HCT116 (cell line): ENCODE measurements at regions not wholly inside any gene's neighbourhood (a gene's known extent, or its start where the extent isn't known, plus 50 kb on each side); places are given as distances from the start of the nearest gene placed in this dataset.

Source experiments
- ATAC-seq: fragments of 200-7000 bp; cut with Tn5 transposase; 2 replicates; pipeline ENCODE4 v1.9.1; 2020; ENCODE audit warnings: mild to moderate bottlenecking, moderate library complexity
- BruUV-seq: library from RNA; stranded (reverse); fragments of 400-500 nt; replicated peaks from 2 replicates; lab custom pipeline; 2021; lab: Mats Ljungman, UMichigan
- CTCF ChIA-PET: fragments of 300-600 bp; sonication (Branson Sonifier 250); formaldehyde crosslinking; loops from one replicate; lab custom pipeline; 2021; ENCODE audit warnings: antibody characterized with exemption; lab: Charles Lee
- POLR2A ChIA-PET: fragments of 300-600, 350-600 bp; sonication (Branson Sonifier 250); formaldehyde crosslinking; loops from one replicate; lab custom pipeline; 2021; ENCODE audit warnings: antibody characterized with exemption; lab: Charles Lee
- RAD21 ChIA-PET, 2 experiments: fragments of 300-600 bp; sonication (Branson Sonifier 250); formaldehyde crosslinking; loops; one replicate each; lab custom pipeline; 2023; ENCODE audit warnings: low total read pairs in 2 of 2; ENCODE audit not compliant: uncharacterized antibody in 2 of 2, unreplicated experiment in 2 of 2, low non-redundant PET in 1 of 2; lab: Charles Lee
- DNase-seq: peaks from one replicate; pipeline ENCODE4 v3.0.0-alpha.2; 2010; ENCODE audit warnings: low read depth, low spot score
- H2AFZ ChIP-seq: fragments of 200-600 bp; shearing (Covaris generic), sonication (generic); 2 replicates; pipeline ENCODE4 v1.6.1; 2017; ENCODE audit warnings: low read depth, mixed run types, mixed read lengths, antibody characterized with exemption, low read length; ENCODE audit not compliant: poor library complexity, severe bottlenecking
- H3K27ac ChIP-seq: 2 replicates; pipeline ENCODE4 v1.5.1; 2012; ENCODE audit warnings: low read depth, low read length
- H3K27me3 ChIP-seq: fragments of 200-600 bp; sonication (generic); 2 replicates; pipeline ENCODE4 v1.6.1; 2016; ENCODE audit warnings: mixed run types, low read length, mixed read lengths; ENCODE audit not compliant: insufficient read depth
- H3K36me3 ChIP-seq, 2 experiments: fragments of 200-500 bp in 1 of 2; fragments of 200-600 bp in 1 of 2; sonication (Bioruptor generic) in 1 of 2; sonication (generic) in 1 of 2; 2 replicates each; pipeline versions ENCODE4 v1.5.1 to v1.6.1; 2014 to 2016; ENCODE audit warnings: low read length in 2 of 2, inconsistent platforms in 1 of 2, mixed read lengths in 1 of 2, mixed run types in 1 of 2; ENCODE audit not compliant: insufficient read depth in 2 of 2, control insufficient read depth in 1 of 2
- H3K4me1 ChIP-seq, 2 experiments: fragments of 200-600 bp in 1 of 2; sonication (generic) in 1 of 2; 2 replicates each; pipeline versions ENCODE4 v1.5.1 to v1.6.1; 2012 to 2017; ENCODE audit warnings: low read length in 2 of 2, inconsistent platforms in 1 of 2, mild to moderate bottlenecking in 1 of 2, mixed read lengths in 1 of 2, mixed run types in 1 of 2, moderate library complexity in 1 of 2; ENCODE audit not compliant: insufficient read depth in 2 of 2, control insufficient read depth in 1 of 2
- H3K4me2 ChIP-seq: fragments of 200-600 bp; sonication (generic); 2 replicates; pipeline ENCODE4 v1.6.1; 2017; ENCODE audit warnings: mixed run types, low read length, mixed read lengths
- H3K4me3 ChIP-seq, 2 experiments: fragments of 200-600 bp in 1 of 2; sonication (generic) in 1 of 2; replicated peaks in 1 of 2; 2 replicates each; pipeline ENCODE4 v1.5.1; 2011 to 2016; ENCODE audit warnings: low read length in 2 of 2, control low read depth in 1 of 2, low read depth in 1 of 2, mild to moderate bottlenecking in 1 of 2, mixed read lengths in 1 of 2, mixed run types in 1 of 2
- H3K79me2 ChIP-seq: fragments of 200-600 bp; sonication (generic); 2 replicates; pipeline ENCODE4 v1.6.1; 2017; ENCODE audit warnings: mild to moderate bottlenecking, mixed run types, low read length, moderate library complexity, mixed read lengths; ENCODE audit not compliant: insufficient read depth
- H3K9ac ChIP-seq: fragments of 200-600 bp; sonication (generic); 2 replicates; pipeline ENCODE4 v1.6.1; 2016; ENCODE audit warnings: low read length, mixed read lengths
- H3K9me2 ChIP-seq: fragments of 200-600 bp; sonication (generic), shearing (Covaris generic); 2 replicates; pipeline ENCODE4 v1.6.1; 2017; ENCODE audit warnings: mixed run types, mild to moderate bottlenecking, moderate library complexity; ENCODE audit not compliant: insufficient read depth
- H3K9me3 ChIP-seq, 2 experiments: fragments of 200-500 bp in 1 of 2; fragments of 200-600 bp in 1 of 2; sonication (Bioruptor generic) in 1 of 2; sonication (generic) in 1 of 2; 2 replicates each; pipeline ENCODE4 v1.6.1; 2014 to 2017; ENCODE audit warnings: low read length in 2 of 2, mixed read lengths in 2 of 2, inconsistent platforms in 1 of 2, low read depth in 1 of 2, mild to moderate bottlenecking in 1 of 2, mixed run types in 1 of 2, moderate library complexity in 1 of 2; ENCODE audit not compliant: control insufficient read depth in 1 of 2, insufficient read depth in 1 of 2
- H4K20me1 ChIP-seq: fragments of 200-600 bp; sonication (generic), shearing (Covaris generic); 2 replicates; pipeline ENCODE4 v1.6.1; 2017; ENCODE audit warnings: mixed run types, mild to moderate bottlenecking, moderate library complexity; ENCODE audit not compliant: insufficient read depth
- EGR1 ChIP-seq: IDR thresholded peaks from 2 replicates; pipeline ENCODE4 v1.6.1; 2012; ENCODE audit warnings: low read depth
- ELF1 ChIP-seq: IDR thresholded peaks from 2 replicates; pipeline ENCODE4 v1.6.1; 2012; ENCODE audit warnings: low read depth, borderline replicate concordance
- EZH2 ChIP-seq: fragments of 200-600 bp; sonication (generic); IDR thresholded peaks from 2 replicates; pipeline ENCODE4 v1.6.1; 2017; ENCODE audit warnings: antibody characterized with exemption, mixed run types
- FOSL1 ChIP-seq: IDR thresholded peaks from 2 replicates; pipeline ENCODE4 v1.6.1; 2012; ENCODE audit warnings: low read depth
- POLR2A ChIP-seq: IDR thresholded peaks from 2 replicates; pipeline ENCODE4 v1.7.0; 2011; ENCODE audit warnings: borderline replicate concordance; ENCODE audit not compliant: insufficient read depth, insufficient read length; ENCODE audit errors: extremely low read depth
- POLR2AphosphoS5 ChIP-seq: IDR thresholded peaks from 2 replicates; pipeline ENCODE4 v1.6.1; 2011; ENCODE audit warnings: mild to moderate bottlenecking, low read depth, low read length, moderate library complexity
- RAD21 ChIP-seq: IDR thresholded peaks from 2 replicates; pipeline ENCODE4 v1.6.1; 2012; ENCODE audit warnings: low read depth, mild to moderate bottlenecking
- SRF ChIP-seq: IDR thresholded peaks from 2 replicates; pipeline ENCODE4 v1.6.1; 2012; ENCODE audit warnings: low read depth
- TCF7L2 ChIP-seq: IDR thresholded peaks from 2 replicates; pipeline ENCODE4 v1.7.0; 2011; ENCODE audit warnings: borderline replicate concordance, inconsistent platforms; ENCODE audit not compliant: insufficient read depth, insufficient read length; ENCODE audit errors: extremely low read depth
- ZFX ChIP-seq: fragments of 450-650 bp; IDR thresholded peaks from 2 replicates; pipeline ENCODE4 v1.6.1; 2017
- ZNF274 ChIP-seq: fragments of 200-500 bp; sonication (Bioruptor generic); IDR thresholded peaks from 2 replicates; pipeline ENCODE4 v1.6.1; 2014; ENCODE audit warnings: mild to moderate bottlenecking, low read depth, low read length, inconsistent platforms
- intact Hi-C: fragments of 100-400 bp; cut with micrococcal nuclease; formaldehyde crosslinking; loops from 2 replicates; pipeline ENCODE4 v1.10.0; 2022
- TF ChIP-seq, protein P1 (sequence below): IDR thresholded peaks from 2 replicates; pipeline ENCODE4 v1.6.1; 2012
- TF ChIP-seq, protein P2 (sequence below): IDR thresholded peaks from 2 replicates; pipeline ENCODE4 v1.6.1; 2012; ENCODE audit warnings: low read depth
- TF ChIP-seq, protein P3 (sequence below): IDR thresholded peaks from 2 replicates; pipeline ENCODE4 v1.6.1; 2012
- TF ChIP-seq, protein P4 (sequence below): IDR thresholded peaks from 2 replicates; pipeline ENCODE4 v1.6.1; 2011; ENCODE audit warnings: mild to moderate bottlenecking, low read length, moderate library complexity; ENCODE audit not compliant: insufficient replicate concordance; ENCODE audit errors: extremely low read depth
- TF ChIP-seq, protein P5 (sequence below), 3 experiments: fragments of 200-600 bp in 1 of 3; sonication (generic) in 1 of 3; IDR thresholded peaks in 2 of 3; conservative IDR thresholded peaks in 1 of 3; 2 replicates each; pipeline ENCODE4 v1.5.1; 2012 to 2017; ENCODE audit warnings: low read depth in 2 of 3, low read length in 2 of 3, antibody characterized with exemption in 1 of 3, borderline replicate concordance in 1 of 3, control low read depth in 1 of 3, mild to moderate bottlenecking in 1 of 3, mixed read lengths in 1 of 3, mixed run types in 1 of 3, moderate library complexity in 1 of 3; ENCODE audit not compliant: insufficient read depth in 1 of 3

DNA sequence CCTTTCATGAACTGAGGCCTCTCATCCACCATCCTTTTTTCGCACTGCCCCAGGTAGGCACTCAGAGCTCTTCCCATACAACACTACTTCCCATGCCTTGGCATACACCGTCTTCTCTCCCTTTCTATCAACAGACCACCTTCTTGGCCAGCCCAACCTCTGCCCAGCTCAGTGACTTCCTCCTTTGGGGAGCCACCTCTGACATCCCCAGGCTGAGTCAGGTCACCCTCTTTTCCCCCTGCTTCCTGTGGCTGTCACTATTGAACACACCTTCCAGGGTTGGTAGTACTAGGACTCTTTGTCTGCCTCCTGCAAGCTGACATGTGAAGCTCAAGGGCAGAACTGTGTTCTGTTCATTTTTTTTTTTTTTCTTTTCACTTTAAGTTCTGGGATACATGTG lies 283.2 kb downstream of the SETD4 start:
- intact Hi-C loops: no loop called here
- H3K27me3 ChIP-seq: no peaks in the 10 kb centered on the region
- H2AFZ ChIP-seq: no peak overlapping the region
- POLR2A ChIA-PET: no interaction called here
- H3K4me1 ChIP-seq: peaks cover 0 to 4% of the 10 kb centered on the region in 2 experiments; a peak in 1 of 4 replicates
- no peak for TF ChIP-seq EZH2
- TF ChIP-seq POLR2A: no peak
- TF ChIP-seq ZNF274: no peak
- no peak for TF ChIP-seq POLR2AphosphoS5
- TF ChIP-seq, protein P1, sequence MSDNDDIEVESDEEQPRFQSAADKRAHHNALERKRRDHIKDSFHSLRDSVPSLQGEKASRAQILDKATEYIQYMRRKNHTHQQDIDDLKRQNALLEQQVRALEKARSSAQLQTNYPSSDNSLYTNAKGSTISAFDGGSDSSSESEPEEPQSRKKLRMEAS: no peak
- TF ChIP-seq ZFX: no peak
- TF ChIP-seq RAD21: no peak
- TF ChIP-seq ELF1: no peak
- no peak for TF ChIP-seq TCF7L2
- no peak for TF ChIP-seq FOSL1
- TF ChIP-seq, protein P2, sequence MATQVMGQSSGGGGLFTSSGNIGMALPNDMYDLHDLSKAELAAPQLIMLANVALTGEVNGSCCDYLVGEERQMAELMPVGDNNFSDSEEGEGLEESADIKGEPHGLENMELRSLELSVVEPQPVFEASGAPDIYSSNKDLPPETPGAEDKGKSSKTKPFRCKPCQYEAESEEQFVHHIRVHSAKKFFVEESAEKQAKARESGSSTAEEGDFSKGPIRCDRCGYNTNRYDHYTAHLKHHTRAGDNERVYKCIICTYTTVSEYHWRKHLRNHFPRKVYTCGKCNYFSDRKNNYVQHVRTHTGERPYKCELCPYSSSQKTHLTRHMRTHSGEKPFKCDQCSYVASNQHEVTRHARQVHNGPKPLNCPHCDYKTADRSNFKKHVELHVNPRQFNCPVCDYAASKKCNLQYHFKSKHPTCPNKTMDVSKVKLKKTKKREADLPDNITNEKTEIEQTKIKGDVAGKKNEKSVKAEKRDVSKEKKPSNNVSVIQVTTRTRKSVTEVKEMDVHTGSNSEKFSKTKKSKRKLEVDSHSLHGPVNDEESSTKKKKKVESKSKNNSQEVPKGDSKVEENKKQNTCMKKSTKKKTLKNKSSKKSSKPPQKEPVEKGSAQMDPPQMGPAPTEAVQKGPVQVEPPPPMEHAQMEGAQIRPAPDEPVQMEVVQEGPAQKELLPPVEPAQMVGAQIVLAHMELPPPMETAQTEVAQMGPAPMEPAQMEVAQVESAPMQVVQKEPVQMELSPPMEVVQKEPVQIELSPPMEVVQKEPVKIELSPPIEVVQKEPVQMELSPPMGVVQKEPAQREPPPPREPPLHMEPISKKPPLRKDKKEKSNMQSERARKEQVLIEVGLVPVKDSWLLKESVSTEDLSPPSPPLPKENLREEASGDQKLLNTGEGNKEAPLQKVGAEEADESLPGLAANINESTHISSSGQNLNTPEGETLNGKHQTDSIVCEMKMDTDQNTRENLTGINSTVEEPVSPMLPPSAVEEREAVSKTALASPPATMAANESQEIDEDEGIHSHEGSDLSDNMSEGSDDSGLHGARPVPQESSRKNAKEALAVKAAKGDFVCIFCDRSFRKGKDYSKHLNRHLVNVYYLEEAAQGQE: no peak
- TF ChIP-seq, protein P3, sequence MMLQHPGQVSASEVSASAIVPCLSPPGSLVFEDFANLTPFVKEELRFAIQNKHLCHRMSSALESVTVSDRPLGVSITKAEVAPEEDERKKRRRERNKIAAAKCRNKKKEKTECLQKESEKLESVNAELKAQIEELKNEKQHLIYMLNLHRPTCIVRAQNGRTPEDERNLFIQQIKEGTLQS: no peak
- TF ChIP-seq, protein P4, sequence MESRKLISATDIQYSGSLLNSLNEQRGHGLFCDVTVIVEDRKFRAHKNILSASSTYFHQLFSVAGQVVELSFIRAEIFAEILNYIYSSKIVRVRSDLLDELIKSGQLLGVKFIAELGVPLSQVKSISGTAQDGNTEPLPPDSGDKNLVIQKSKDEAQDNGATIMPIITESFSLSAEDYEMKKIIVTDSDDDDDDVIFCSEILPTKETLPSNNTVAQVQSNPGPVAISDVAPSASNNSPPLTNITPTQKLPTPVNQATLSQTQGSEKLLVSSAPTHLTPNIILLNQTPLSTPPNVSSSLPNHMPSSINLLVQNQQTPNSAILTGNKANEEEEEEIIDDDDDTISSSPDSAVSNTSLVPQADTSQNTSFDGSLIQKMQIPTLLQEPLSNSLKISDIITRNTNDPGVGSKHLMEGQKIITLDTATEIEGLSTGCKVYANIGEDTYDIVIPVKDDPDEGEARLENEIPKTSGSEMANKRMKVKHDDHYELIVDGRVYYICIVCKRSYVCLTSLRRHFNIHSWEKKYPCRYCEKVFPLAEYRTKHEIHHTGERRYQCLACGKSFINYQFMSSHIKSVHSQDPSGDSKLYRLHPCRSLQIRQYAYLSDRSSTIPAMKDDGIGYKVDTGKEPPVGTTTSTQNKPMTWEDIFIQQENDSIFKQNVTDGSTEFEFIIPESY: no peak
- TF ChIP-seq EGR1: no peak
- no peak for TF ChIP-seq SRF
- TF ChIP-seq, protein P5, sequence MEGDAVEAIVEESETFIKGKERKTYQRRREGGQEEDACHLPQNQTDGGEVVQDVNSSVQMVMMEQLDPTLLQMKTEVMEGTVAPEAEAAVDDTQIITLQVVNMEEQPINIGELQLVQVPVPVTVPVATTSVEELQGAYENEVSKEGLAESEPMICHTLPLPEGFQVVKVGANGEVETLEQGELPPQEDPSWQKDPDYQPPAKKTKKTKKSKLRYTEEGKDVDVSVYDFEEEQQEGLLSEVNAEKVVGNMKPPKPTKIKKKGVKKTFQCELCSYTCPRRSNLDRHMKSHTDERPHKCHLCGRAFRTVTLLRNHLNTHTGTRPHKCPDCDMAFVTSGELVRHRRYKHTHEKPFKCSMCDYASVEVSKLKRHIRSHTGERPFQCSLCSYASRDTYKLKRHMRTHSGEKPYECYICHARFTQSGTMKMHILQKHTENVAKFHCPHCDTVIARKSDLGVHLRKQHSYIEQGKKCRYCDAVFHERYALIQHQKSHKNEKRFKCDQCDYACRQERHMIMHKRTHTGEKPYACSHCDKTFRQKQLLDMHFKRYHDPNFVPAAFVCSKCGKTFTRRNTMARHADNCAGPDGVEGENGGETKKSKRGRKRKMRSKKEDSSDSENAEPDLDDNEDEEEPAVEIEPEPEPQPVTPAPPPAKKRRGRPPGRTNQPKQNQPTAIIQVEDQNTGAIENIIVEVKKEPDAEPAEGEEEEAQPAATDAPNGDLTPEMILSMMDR (IDR thresholded peaks at IDR 0.05 in 2 of 3, conservative IDR thresholded peaks at IDR 0.05 in 1 of 3; ENCODE audit: borderline replicate concordance in 1 of 3, insufficient read depth in 1 of 3, low read depth in 2 of 3, low read length in 2 of 3): no peak
- no peaks in the 10 kb centered on the region for H3K9me2 ChIP-seq
- RAD21 ChIA-PET: no interaction called here
- H3K4me3 ChIP-seq: no peak overlapping the region
- no peaks in the 10 kb centered on the region for H3K79me2 ChIP-seq
- ATAC-seq (no peak), DNase-seq (no peak)
- no peak overlapping the region for H3K9ac ChIP-seq
- no TSS peak for BruUV-seq
- no peaks in the 10 kb centered on the region for H3K36me3 ChIP-seq
- CTCF ChIA-PET: no interaction called here
- no peak overlapping the region for H3K4me2 ChIP-seq
- H3K27ac ChIP-seq: no peak overlapping the region
- H3K9me3 ChIP-seq: no peaks in the 10 kb centered on the region
- H4K20me1 ChIP-seq: no peaks in the 10 kb centered on the region
